ENCODE measurements at regions not wholly inside any gene's neighbourhood (a gene's known extent, or its start where the extent isn't known, plus 50 kb on each side); places are given as distances from the start of the nearest gene placed in this dataset.

DNA sequence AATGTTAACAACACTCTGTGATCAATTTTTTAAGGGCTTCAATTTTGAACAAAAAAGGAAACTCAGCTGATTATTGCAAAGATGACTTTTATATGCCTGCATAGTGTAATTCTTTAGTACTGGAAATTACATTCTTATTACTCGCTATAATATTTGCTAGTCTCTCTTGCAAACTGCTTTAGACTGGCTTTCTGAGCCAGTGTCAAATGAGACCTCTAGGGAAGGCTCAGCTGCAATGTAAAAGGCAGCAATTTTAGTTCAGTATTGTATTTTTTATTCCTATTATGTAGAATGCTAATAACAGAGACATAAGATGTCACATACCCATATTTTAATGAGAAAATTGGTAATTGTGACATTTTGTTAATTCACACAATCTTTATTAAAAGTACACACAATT, 338.1 kb upstream of the LYPLAL1 start (continued):
- no peak for TF ChIP-seq ZKSCAN1 (IDR thresholded peaks at IDR 0.05; ENCODE audit: low read depth, low read length)
- TF ChIP-seq BACH1 (tag; IDR thresholded peaks at IDR 0.05), result no peak
- no peak for TF ChIP-seq ZBTB5 (IDR thresholded peaks at IDR 0.05)
- no peak for TF ChIP-seq KLF16 (IDR thresholded peaks at IDR 0.05)
- no peak for TF ChIP-seq NR4A1 (CRISPR knock-in tag; IDR thresholded peaks at IDR 0.05)
- TF ChIP-seq NR4A1 (tag; IDR thresholded peaks at IDR 0.05), result no peak
- TF ChIP-seq FOXJ3 (CRISPR knock-in tag; IDR thresholded peaks at IDR 0.05), result no peak

- FAIRE-seq, result no peak
- Histone ChIP-seq H3K9me3 (replicated peaks; ENCODE audit: control insufficient read depth, insufficient read depth, low read depth, low read length) (no peaks in the 10 kb centered on the region), H3K27me3 (ENCODE audit: control insufficient read depth in 2 of 2, insufficient read depth in 2 of 2, low read length in 2 of 2) (no peaks in the 10 kb centered on the region), H3K4me3 (no peak overlapping the region), H3K79me2 (ENCODE audit: control insufficient read depth, insufficient read depth, low read length) (no peaks in the 10 kb centered on the region), H3K4me2 (ENCODE audit: insufficient read depth, low read length) (no peak overlapping the region), H3K27ac (ENCODE audit: extremely low read depth, low read depth, low read length) (no peak overlapping the region), H4K20me1 (replicated peaks; ENCODE audit: control insufficient read depth, insufficient read depth, low read length) (no peaks in the 10 kb centered on the region), H3K36me3 (ENCODE audit: control insufficient read depth, insufficient read depth, low read length) (no peaks in the 10 kb centered on the region), H3K9me1 (ENCODE audit: control insufficient read depth, insufficient read depth, low read length) (no peaks in the 10 kb centered on the region), H2AFZ (ENCODE audit: low read depth, low read length) (no peak overlapping the region), H3K9ac (ENCODE audit: insufficient read depth in 1 of 2, low read depth in 2 of 2, low read length in 2 of 2) (no peak overlapping the region), H3K4me1 (replicated peaks in 1 of 2; ENCODE audit: control insufficient read depth in 2 of 2, insufficient read depth in 2 of 2, low read length in 2 of 2) (no peaks in the 10 kb centered on the region)
- intact Hi-C loops (cut with micrococcal nuclease) (no loop called here), in situ Hi-C loops (cut with MboI) (no loop called here)
- WGBS (ENCODE audit: insufficient coverage, low coverage, missing lambda C conversion rate), result 0% methylated on average over 3 of the region's 3 CpGs
- CTCF ChIA-PET (ENCODE audit: low intra/inter-chr PET ratio), result no interaction called here
- DNase-seq (ENCODE audit: extremely low read depth in 1 of 4, low spot score in 3 of 4), result no peak
- POLR2A ChIA-PET, result no interaction called here
- ATAC-seq, result no peak
- BruUV-seq (replicated peaks), result no TSS peak
- no peak for TF ChIP-seq RNF219 (CRISPR knock-in tag; IDR thresholded peaks at IDR 0.05)
- no peak for TF ChIP-seq RFX7 (CRISPR knock-in tag; IDR thresholded peaks at IDR 0.05)
- TF ChIP-seq RBM25 (IDR thresholded peaks at IDR 0.05; ENCODE audit: low read depth, low read length, severe bottlenecking), result no peak
- no peak for TF ChIP-seq CSDE1 (IDR thresholded peaks at IDR 0.05)
- TF ChIP-seq ZNF444 (CRISPR knock-in tag; IDR thresholded peaks at IDR 0.05), result no peak
- no peak for TF ChIP-seq RB1 (IDR thresholded peaks at IDR 0.05; ENCODE audit: low read depth)
- no peak for TF ChIP-seq SMARCC2 (IDR thresholded peaks at IDR 0.05; ENCODE audit: low read depth)
- no peak for TF ChIP-seq ESRRA (IDR thresholded peaks at IDR 0.05; ENCODE audit: borderline replicate concordance, low read depth)
- TF ChIP-seq NCOA4 (IDR thresholded peaks at IDR 0.05; ENCODE audit: partially characterized antibody), result no peak
- no peak for TF ChIP-seq MTA1 (IDR thresholded peaks at IDR 0.05; ENCODE audit: borderline replicate concordance)
- TF ChIP-seq, protein P1, sequence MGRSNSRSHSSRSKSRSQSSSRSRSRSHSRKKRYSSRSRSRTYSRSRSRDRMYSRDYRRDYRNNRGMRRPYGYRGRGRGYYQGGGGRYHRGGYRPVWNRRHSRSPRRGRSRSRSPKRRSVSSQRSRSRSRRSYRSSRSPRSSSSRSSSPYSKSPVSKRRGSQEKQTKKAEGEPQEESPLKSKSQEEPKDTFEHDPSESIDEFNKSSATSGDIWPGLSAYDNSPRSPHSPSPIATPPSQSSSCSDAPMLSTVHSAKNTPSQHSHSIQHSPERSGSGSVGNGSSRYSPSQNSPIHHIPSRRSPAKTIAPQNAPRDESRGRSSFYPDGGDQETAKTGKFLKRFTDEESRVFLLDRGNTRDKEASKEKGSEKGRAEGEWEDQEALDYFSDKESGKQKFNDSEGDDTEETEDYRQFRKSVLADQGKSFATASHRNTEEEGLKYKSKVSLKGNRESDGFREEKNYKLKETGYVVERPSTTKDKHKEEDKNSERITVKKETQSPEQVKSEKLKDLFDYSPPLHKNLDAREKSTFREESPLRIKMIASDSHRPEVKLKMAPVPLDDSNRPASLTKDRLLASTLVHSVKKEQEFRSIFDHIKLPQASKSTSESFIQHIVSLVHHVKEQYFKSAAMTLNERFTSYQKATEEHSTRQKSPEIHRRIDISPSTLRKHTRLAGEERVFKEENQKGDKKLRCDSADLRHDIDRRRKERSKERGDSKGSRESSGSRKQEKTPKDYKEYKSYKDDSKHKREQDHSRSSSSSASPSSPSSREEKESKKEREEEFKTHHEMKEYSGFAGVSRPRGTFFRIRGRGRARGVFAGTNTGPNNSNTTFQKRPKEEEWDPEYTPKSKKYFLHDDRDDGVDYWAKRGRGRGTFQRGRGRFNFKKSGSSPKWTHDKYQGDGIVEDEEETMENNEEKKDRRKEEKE (IDR thresholded peaks at IDR 0.05; ENCODE audit: borderline replicate concordance in 1 of 2, control insufficient read depth in 1 of 2, low read depth in 2 of 2, low read length in 1 of 2), result no peak
Observed at GRCh38 chr1:218836264-218836663, 337.4 kb upstream of the LYPLAL1 start.
